Activated naive CD8-positive, alpha-beta T cell treated with anti-CD3 and anti-CD28 coated beads for 36 hours (primary cell): ENCODE measurements at regions not wholly inside any gene's neighbourhood (a gene's known extent, or its start where the extent isn't known, plus 50 kb on each side); places are given as distances from the start of the nearest gene placed in this dataset.
"Not testable (repeated sequence)": the region's sequence is repeated elsewhere in the genome, so short reads cannot be mapped to it uniquely, and the experiment has no call there.

Experiments used
- DNase-seq: peaks from one replicate; pipeline ENCODE4 v3.0.0; 2021
- H3K27ac Mint-ChIP-seq: one replicate; pipeline ENCODE4 v1.8.0; 2022; ENCODE audit warnings: mild to moderate bottlenecking, moderate library complexity, mixed read lengths
- H3K27me3 Mint-ChIP-seq: one replicate; pipeline ENCODE4 v1.8.0; 2022; ENCODE audit warnings: mild to moderate bottlenecking, mixed read lengths
- H3K36me3 Mint-ChIP-seq: one replicate; pipeline ENCODE4 v1.8.0; 2021; ENCODE audit warnings: mild to moderate bottlenecking, mixed read lengths
- H3K4me1 Mint-ChIP-seq: one replicate; pipeline ENCODE4 v1.8.0; 2021; ENCODE audit warnings: mixed read lengths
- H3K4me3 Mint-ChIP-seq: one replicate; pipeline ENCODE4 v1.8.0; 2022; ENCODE audit warnings: mild to moderate bottlenecking, moderate library complexity, mixed read lengths
- H3K9me3 Mint-ChIP-seq: one replicate; pipeline ENCODE4 v1.8.0; 2022; ENCODE audit warnings: mixed read lengths

- Mint-ChIP-seq H3K27me3 (no peaks in the 10 kb centered on the region), H3K27ac (no peak overlapping the region), H3K4me3 (no peak overlapping the region), H3K9me3 (no peaks in the 10 kb centered on the region), H3K36me3 (no peaks in the 10 kb centered on the region), H3K4me1 (no peaks in the 10 kb centered on the region)
- DNase-seq: no peak
Observed at GRCh38 chr12:25394025-25394424, 143.3 kb upstream of the KRAS start.

GRCh38 chr12:25391346-25391745 is 140.6 kb upstream of the KRAS start:
- not testable (repeated sequence) for H3K36me3 Mint-ChIP-seq, H3K9me3 Mint-ChIP-seq, H3K27me3 Mint-ChIP-seq, DNase-seq, H3K4me3 Mint-ChIP-seq, H3K27ac Mint-ChIP-seq
- peaks cover 20% of the 10 kb centered on the region for H3K4me1 Mint-ChIP-seq

GRCh38 chr12:25388183-25388582 is 137.5 kb upstream of the KRAS start:
- DNase-seq: peak; percentile 60
- Mint-ChIP-seq H3K27me3 (no peaks in the 10 kb centered on the region), H3K27ac (peak overlapping the region; percentile 84), H3K4me3 (peak overlapping the region; percentile 58), H3K9me3 (peaks cover 2% of the 10 kb centered on the region), H3K4me1 (peaks cover 40% of the 10 kb centered on the region), H3K36me3 (peaks cover 5% of the 10 kb centered on the region)

GRCh38 chr12:25387732-25388050 is 137.0 kb upstream of the KRAS start:
- H3K27me3 Mint-ChIP-seq: no peaks in the 10 kb centered on the region
- peaks cover 45% of the 10 kb centered on the region for H3K4me1 Mint-ChIP-seq
- H3K27ac Mint-ChIP-seq: peak overlapping the region; percentile 84
- peak overlapping the region; percentile 67 for H3K4me3 Mint-ChIP-seq
- peaks cover 5% of the 10 kb centered on the region for H3K36me3 Mint-ChIP-seq
- peaks cover 2% of the 10 kb centered on the region for H3K9me3 Mint-ChIP-seq
- no peak for DNase-seq

- DNase-seq: peak; percentile 72
- Mint-ChIP-seq H3K4me3 (peak overlapping the region; percentile 97), H3K36me3 (peaks cover 5% of the 10 kb centered on the region), H3K9me3 (peaks cover 2% of the 10 kb centered on the region), H3K27me3 (no peaks in the 10 kb centered on the region), H3K27ac (peak overlapping the region; percentile 100), H3K4me1 (peaks cover 51% of the 10 kb centered on the region)
Observed at GRCh38 chr12:25386831-25387731, 136.4 kb upstream of the KRAS start.

GRCh38 chr12:25384893-25385248 is 134.1 kb upstream of the KRAS start:
- Mint-ChIP-seq H3K36me3 (peaks cover 8% of the 10 kb centered on the region), H3K27me3 (no peaks in the 10 kb centered on the region), H3K4me1 (peaks cover 55% of the 10 kb centered on the region), H3K27ac (peak overlapping the region; percentile 100), H3K9me3 (peaks cover 2% of the 10 kb centered on the region), H3K4me3 (peak overlapping the region; percentile 97)
- no peak for DNase-seq

- peak overlapping the region; percentile 97 for H3K4me3 Mint-ChIP-seq
- peak overlapping the region; percentile 100 for H3K27ac Mint-ChIP-seq
- peaks cover 2% of the 10 kb centered on the region for H3K9me3 Mint-ChIP-seq
- peaks cover 8% of the 10 kb centered on the region for H3K36me3 Mint-ChIP-seq
- no peaks in the 10 kb centered on the region for H3K27me3 Mint-ChIP-seq
- peaks cover 56% of the 10 kb centered on the region for H3K4me1 Mint-ChIP-seq
- DNase-seq: no peak
Observed at GRCh38 chr12:25384038-25384892, 133.5 kb upstream of the KRAS start.

- Mint-ChIP-seq H3K27ac (peak overlapping the region; percentile 43), H3K4me3 (peak overlapping the region; percentile 5), H3K4me1 (peaks cover 53% of the 10 kb centered on the region), H3K27me3 (no peaks in the 10 kb centered on the region), H3K36me3 (peaks cover 8% of the 10 kb centered on the region), H3K9me3 (peaks cover 2% of the 10 kb centered on the region)
- DNase-seq: no peak
Observed at GRCh38 chr12:25382311-25383106, 131.8 kb upstream of the KRAS start.

- no peaks in the 10 kb centered on the region for H3K27me3 Mint-ChIP-seq
- H3K9me3 Mint-ChIP-seq: no peaks in the 10 kb centered on the region
- DNase-seq: peak; percentile 30
- peaks cover 46% of the 10 kb centered on the region for H3K4me1 Mint-ChIP-seq
- peak overlapping the region; percentile 8 for H3K4me3 Mint-ChIP-seq
- peak overlapping the region; percentile 83 for H3K27ac Mint-ChIP-seq
- H3K36me3 Mint-ChIP-seq: peaks cover 3% of the 10 kb centered on the region
Observed at GRCh38 chr12:25377469-25378177, 126.9 kb upstream of the KRAS start.

GRCh38 chr12:25376985-25377384 is 126.3 kb upstream of the KRAS start:
- Mint-ChIP-seq H3K27ac (peak overlapping the region; percentile 83), H3K36me3 (peaks cover 3% of the 10 kb centered on the region), H3K27me3 (no peaks in the 10 kb centered on the region), H3K9me3 (no peaks in the 10 kb centered on the region), H3K4me1 (peaks cover 42% of the 10 kb centered on the region), H3K4me3 (peak overlapping the region; percentile 32)
- DNase-seq: no peak

- H3K4me1 Mint-ChIP-seq: peaks cover 42% of the 10 kb centered on the region
- no peak overlapping the region for H3K4me3 Mint-ChIP-seq
Observed at GRCh38 chr12:25376407-25376806, 125.7 kb upstream of the KRAS start.

GRCh38 chr12:25372969-25373817 is 122.5 kb upstream of the KRAS start:
- no peak for DNase-seq
- H3K4me3 Mint-ChIP-seq: no peak overlapping the region
- no peak overlapping the region for H3K27ac Mint-ChIP-seq
- H3K4me1 Mint-ChIP-seq: peaks cover 39% of the 10 kb centered on the region
- no peaks in the 10 kb centered on the region for H3K36me3 Mint-ChIP-seq
- no peaks in the 10 kb centered on the region for H3K27me3 Mint-ChIP-seq
- H3K9me3 Mint-ChIP-seq: no peaks in the 10 kb centered on the region

More at GRCh38 chr12:25376407-25376806, 125.7 kb upstream of the KRAS start:
- DNase-seq: no peak
- Mint-ChIP-seq H3K27me3 (no peaks in the 10 kb centered on the region), H3K9me3 (no peaks in the 10 kb centered on the region), H3K36me3 (peaks cover 3% of the 10 kb centered on the region), H3K27ac (peak overlapping the region; percentile 50)

GRCh38 chr12:25372002-25372401 is 121.3 kb upstream of the KRAS start:
- no peaks in the 10 kb centered on the region for H3K27me3 Mint-ChIP-seq
- no peak overlapping the region for H3K27ac Mint-ChIP-seq
- no peak for DNase-seq
- no peaks in the 10 kb centered on the region for H3K36me3 Mint-ChIP-seq
- H3K4me3 Mint-ChIP-seq: no peak overlapping the region
- H3K4me1 Mint-ChIP-seq: peaks cover 27% of the 10 kb centered on the region
- no peaks in the 10 kb centered on the region for H3K9me3 Mint-ChIP-seq

- Mint-ChIP-seq H3K4me1 (peaks cover 29% of the 10 kb centered on the region), H3K36me3 (no peaks in the 10 kb centered on the region), H3K9me3 (no peaks in the 10 kb centered on the region), H3K27ac (no peak overlapping the region), H3K27me3 (no peaks in the 10 kb centered on the region), H3K4me3 (no peak overlapping the region)
- no peak for DNase-seq
Observed at GRCh38 chr12:25368557-25368956, 117.8 kb upstream of the KRAS start.
